A549 (cell line): ENCODE measurements at regions not wholly inside any gene's neighbourhood (a gene's known extent, or its start where the extent isn't known, plus 50 kb on each side); places are given as distances from the start of the nearest gene placed in this dataset.

Source experiments
- TF ChIP-seq, protein P1 (sequence below): IDR thresholded peaks from 2 replicates; pipeline ENCODE4 v1.6.1; 2012
- TF ChIP-seq, protein P2 (sequence below): fragments of >200 bp; sonication (Bioruptor Twin); formaldehyde crosslinking; IDR thresholded peaks from 3 replicates; pipeline ENCODE4 v1.5.1; 2016

DNA sequence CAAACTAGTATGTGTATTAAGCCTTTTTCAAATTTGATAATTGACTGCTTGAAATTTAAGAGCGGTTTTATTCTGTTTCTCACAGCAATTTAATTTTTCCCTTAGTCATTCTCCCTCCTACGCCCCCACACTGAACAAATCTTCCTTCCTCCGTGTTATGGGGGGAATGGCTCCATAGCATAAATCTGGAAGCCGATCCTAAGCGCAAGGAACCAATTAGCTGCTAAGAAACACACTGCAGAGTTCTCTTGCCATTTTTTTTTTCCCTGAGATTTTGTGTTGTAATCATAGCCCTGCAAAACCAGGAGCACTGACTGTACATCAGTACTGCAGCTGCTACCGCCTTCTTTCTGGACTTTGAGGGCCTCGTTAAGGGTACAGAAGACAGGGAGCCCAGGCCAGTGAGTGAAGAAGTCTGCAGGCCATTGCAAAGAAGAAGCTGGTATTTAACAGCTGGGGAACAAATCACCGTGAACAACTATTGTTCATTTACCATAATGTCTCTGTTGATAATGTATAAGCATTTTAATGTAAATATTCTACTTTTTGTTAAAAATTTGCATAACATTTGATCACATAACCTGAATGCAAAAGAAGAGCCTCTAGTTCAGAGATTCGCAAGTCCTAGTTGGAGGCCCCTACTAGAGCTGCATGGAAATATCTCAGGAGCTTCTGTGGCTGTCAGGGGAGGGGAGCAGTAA, 264.0 kb downstream of the LRATD1 start:
- TF ChIP-seq, protein P1, sequence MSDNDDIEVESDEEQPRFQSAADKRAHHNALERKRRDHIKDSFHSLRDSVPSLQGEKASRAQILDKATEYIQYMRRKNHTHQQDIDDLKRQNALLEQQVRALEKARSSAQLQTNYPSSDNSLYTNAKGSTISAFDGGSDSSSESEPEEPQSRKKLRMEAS, result no peak
- TF ChIP-seq, protein P2, sequence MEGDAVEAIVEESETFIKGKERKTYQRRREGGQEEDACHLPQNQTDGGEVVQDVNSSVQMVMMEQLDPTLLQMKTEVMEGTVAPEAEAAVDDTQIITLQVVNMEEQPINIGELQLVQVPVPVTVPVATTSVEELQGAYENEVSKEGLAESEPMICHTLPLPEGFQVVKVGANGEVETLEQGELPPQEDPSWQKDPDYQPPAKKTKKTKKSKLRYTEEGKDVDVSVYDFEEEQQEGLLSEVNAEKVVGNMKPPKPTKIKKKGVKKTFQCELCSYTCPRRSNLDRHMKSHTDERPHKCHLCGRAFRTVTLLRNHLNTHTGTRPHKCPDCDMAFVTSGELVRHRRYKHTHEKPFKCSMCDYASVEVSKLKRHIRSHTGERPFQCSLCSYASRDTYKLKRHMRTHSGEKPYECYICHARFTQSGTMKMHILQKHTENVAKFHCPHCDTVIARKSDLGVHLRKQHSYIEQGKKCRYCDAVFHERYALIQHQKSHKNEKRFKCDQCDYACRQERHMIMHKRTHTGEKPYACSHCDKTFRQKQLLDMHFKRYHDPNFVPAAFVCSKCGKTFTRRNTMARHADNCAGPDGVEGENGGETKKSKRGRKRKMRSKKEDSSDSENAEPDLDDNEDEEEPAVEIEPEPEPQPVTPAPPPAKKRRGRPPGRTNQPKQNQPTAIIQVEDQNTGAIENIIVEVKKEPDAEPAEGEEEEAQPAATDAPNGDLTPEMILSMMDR, result no peak
